Lung (tissue), 11 donors: ENCODE measurements at regions not wholly inside any gene's neighbourhood (a gene's known extent, or its start where the extent isn't known, plus 50 kb on each side); places are given as distances from the start of the nearest gene placed in this dataset.

Experiments
- ATAC-seq: fragments of 200-7000 bp; cut with Tn5 transposase; one replicate; pipeline ENCODE4 v1.9.1; 2020; ENCODE audit warnings: moderate number of reproducible peaks; ENCODE audit not compliant: insufficient read depth, low FRiP score
- DNase-seq, 3 donors: peaks; one replicate each; pipeline ENCODE4 v3.0.0-alpha.2; 2013 to 2017
- H3K27ac ChIP-seq, 2 donors: one replicate each; pipeline ENCODE4 v1.5.1; 2013; ENCODE audit warnings: mild to moderate bottlenecking in 2 of 2, moderate library complexity in 2 of 2, control low read depth in 1 of 2, inconsistent platforms in 1 of 2, low read depth in 1 of 2, low read length in 1 of 2
- H3K27me3 ChIP-seq, 3 donors: one replicate each; pipeline ENCODE4 v1.5.1; 2013; ENCODE audit warnings: low read length in 2 of 3; ENCODE audit not compliant: control insufficient read depth in 3 of 3, insufficient read depth in 3 of 3
- H3K36me3 ChIP-seq, 4 donors: one replicate each; pipeline ENCODE4 v1.5.1; 2013; ENCODE audit warnings: low read length in 4 of 4, mild to moderate bottlenecking in 1 of 4, moderate library complexity in 1 of 4; ENCODE audit not compliant: control insufficient read depth in 4 of 4, insufficient read depth in 4 of 4
- H3K4me1 ChIP-seq, 5 donors: one replicate each; pipeline ENCODE4 v1.5.1; 2013; ENCODE audit warnings: low read length in 5 of 5, mild to moderate bottlenecking in 2 of 5, moderate library complexity in 1 of 5; ENCODE audit not compliant: control insufficient read depth in 5 of 5, insufficient read depth in 5 of 5
- H3K4me3 ChIP-seq: one replicate; pipeline ENCODE4 v1.5.1; 2013; ENCODE audit warnings: mild to moderate bottlenecking, control low read depth, moderate library complexity
- H3K9ac ChIP-seq, 2 donors: one replicate each; pipeline ENCODE4 v1.5.1; 2013; ENCODE audit warnings: low read length in 2 of 2, control low read depth in 1 of 2; ENCODE audit not compliant: insufficient read depth in 1 of 2
- H3K9me3 ChIP-seq, 4 donors: one replicate each; pipeline ENCODE4 v1.5.1; 2013; ENCODE audit warnings: low read length in 3 of 4, mild to moderate bottlenecking in 1 of 4, moderate library complexity in 1 of 4; ENCODE audit not compliant: control insufficient read depth in 4 of 4, insufficient read depth in 3 of 4
- WGBS, 2 donors: extraction: QIAGEN DNeasy Blood & Tissue Kit; methylation state at CpG; one replicate each; pipeline ENCODE4 v1.1.7; 2013; 5-methylcytosine and 5-hydroxymethylcytosine counted together
- TF ChIP-seq, protein P1 (sequence below): IDR thresholded peaks from 2 replicates; pipeline ENCODE4 v1.5.1; 2012; ENCODE audit warnings: mild to moderate bottlenecking; ENCODE audit errors: control extremely low read depth, extremely low read depth
- donor health status: control.
- donor health status: control.
- donor health status: Bipolar disorder and iron deficiency.
- donor health status: healthy.
- donor health status: DM: yes; HTN: yes; CAD: no.

DNA sequence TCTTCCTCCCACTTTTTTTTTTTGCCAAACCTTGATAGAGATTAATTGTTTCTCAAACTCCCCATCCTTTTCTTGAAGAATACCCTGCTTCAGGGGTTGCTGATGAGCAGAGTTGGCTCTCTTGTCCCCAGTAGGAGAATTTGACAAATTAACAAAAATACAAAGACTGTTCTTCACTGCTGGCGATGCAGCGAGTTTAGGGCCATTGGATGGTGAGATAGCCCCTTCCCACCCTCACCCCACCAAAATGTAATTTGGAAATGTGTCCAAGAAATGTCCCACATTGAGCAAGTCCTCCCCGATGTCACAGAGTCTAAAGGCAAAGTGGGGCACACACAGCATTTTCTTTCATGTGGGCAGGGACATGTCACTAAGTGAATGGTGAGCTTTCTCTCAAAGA, 136.0 kb upstream of the RARB start:
- peaks cover 0 to 12% (median 0%) of the 10 kb centered on the region in 5 donors for H3K4me1 ChIP-seq
- peaks cover 0 to 2% (median 0%) of the 10 kb centered on the region in 4 donors for H3K9me3 ChIP-seq
- H3K4me3 ChIP-seq, result no peak overlapping the region
- no peak overlapping the region for H3K9ac ChIP-seq
- H3K27ac ChIP-seq, result no peak overlapping the region
- TF ChIP-seq, protein P1, sequence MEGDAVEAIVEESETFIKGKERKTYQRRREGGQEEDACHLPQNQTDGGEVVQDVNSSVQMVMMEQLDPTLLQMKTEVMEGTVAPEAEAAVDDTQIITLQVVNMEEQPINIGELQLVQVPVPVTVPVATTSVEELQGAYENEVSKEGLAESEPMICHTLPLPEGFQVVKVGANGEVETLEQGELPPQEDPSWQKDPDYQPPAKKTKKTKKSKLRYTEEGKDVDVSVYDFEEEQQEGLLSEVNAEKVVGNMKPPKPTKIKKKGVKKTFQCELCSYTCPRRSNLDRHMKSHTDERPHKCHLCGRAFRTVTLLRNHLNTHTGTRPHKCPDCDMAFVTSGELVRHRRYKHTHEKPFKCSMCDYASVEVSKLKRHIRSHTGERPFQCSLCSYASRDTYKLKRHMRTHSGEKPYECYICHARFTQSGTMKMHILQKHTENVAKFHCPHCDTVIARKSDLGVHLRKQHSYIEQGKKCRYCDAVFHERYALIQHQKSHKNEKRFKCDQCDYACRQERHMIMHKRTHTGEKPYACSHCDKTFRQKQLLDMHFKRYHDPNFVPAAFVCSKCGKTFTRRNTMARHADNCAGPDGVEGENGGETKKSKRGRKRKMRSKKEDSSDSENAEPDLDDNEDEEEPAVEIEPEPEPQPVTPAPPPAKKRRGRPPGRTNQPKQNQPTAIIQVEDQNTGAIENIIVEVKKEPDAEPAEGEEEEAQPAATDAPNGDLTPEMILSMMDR, result no peak
- ATAC-seq (no peak), DNase-seq (no peak)
- H3K27me3 ChIP-seq, result no peaks in the 10 kb centered on the region
- H3K36me3 ChIP-seq, result no peaks in the 10 kb centered on the region
- 87 to 89% methylated on average over 3 of the region's 3 CpGs for WGBS, 2 donors

DNA sequence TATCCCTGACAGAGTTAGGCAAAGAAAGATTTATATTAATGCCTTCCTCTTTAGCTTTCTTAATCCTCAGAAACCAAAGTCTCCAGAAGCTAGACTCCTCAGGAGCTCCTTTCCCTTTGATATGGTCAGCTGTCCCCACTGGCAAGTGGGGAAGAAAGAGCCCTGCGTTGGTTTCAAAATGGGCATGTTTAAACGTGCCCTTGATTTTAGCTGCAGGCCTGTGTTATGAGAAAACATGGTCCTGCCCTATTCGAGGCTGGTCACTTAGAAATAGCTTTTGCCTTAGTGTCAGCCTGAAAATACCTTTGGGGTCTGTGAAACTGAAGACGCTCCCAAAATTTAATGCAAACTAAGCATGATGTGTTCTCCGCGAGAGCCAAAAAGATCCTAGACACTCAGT, 135.5 kb upstream of the RARB start:
- H3K27ac ChIP-seq, result no peak overlapping the region

DNA sequence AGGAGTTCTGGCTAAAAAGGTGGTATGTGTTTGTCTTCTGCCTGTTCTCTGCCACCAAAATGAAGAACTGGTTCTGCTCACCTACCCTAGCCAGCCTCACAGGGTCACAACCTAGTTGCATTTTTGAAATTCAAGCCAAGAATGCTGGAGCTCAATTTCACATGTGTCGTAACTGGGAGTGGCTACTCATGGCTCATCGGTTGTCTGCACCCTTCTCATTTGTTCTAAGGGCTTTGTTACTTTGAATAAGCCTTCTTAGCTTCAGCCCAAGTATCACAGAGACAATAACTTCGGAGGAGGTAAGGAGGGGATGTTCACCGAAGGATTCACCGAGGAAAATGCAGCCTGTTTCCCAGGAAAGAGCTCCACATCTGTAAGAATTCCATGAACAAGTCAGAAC, 134.3 kb upstream of the RARB start:
- 76 to 82% methylated on average over 5 of the region's 5 CpGs for WGBS, 2 donors
- no peak overlapping the region for H3K27ac ChIP-seq
- TF ChIP-seq, protein P1, result no peak

More for the DNA sequence above, 135.5 kb upstream of the RARB start:
- TF ChIP-seq, protein P1, result no peak
- ATAC-seq (no peak), DNase-seq (no peak)
- Histone ChIP-seq H3K36me3 (no peaks in the 10 kb centered on the region), H3K4me3 (no peak overlapping the region), H3K27me3 (no peaks in the 10 kb centered on the region), H3K4me1 (peaks cover 0 to 12% (median 0%) of the 10 kb centered on the region in 5 donors), H3K9ac (no peak overlapping the region), H3K9me3 (peaks cover 0 to 2% (median 0%) of the 10 kb centered on the region in 4 donors)
- WGBS, 2 donors, result 90 to 93% methylated on average over 6 of the region's 6 CpGs

DNA sequence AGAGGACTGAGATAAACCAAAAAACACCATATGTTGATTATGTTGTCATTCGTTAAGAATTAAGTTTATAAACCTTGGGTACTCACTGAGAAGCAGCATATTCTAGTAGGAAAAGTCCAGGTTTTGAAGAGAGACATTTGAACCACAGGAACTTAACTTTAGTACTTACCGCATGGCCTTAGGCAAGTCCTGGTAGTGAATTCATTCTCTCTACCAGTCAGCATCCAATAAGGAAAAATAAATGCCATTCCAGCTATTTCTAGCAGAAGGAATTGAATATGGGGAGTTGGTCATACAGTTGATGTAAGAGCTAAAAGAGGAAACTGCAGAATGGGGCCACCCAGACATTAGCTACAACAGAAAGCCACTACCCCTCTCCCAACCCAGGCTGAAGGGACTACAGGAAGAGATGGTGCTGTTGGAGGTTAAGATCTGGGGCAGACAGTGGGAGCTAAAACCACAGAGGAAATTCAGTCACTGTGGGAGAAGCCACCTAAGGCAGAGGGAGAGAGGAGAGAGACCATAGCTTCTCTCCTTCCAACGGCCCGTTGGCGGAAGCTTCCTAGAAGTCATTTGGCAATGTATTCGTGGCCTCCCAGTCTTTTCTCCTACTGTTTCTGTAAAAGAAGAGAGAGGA, 133.8 kb upstream of the RARB start:
- Histone ChIP-seq H3K27me3 (no peaks in the 10 kb centered on the region), H3K9ac (no peak overlapping the region), H3K9me3 (peaks cover 0 to 2% (median 0%) of the 10 kb centered on the region in 4 donors), H3K27ac (no peak overlapping the region), H3K36me3 (no peaks in the 10 kb centered on the region), H3K4me1 (peaks cover 0 to 12% (median 0%) of the 10 kb centered on the region in 5 donors), H3K4me3 (no peak overlapping the region)
- WGBS, 2 donors, result 53 to 77% methylated on average over 6 of the region's 6 CpGs
- ATAC-seq (no peak), DNase-seq (no peak)
- TF ChIP-seq, protein P1, result no peak

More for the DNA sequence above, 134.3 kb upstream of the RARB start:
- Histone ChIP-seq H3K9me3 (peaks cover 0 to 2% (median 0%) of the 10 kb centered on the region in 4 donors), H3K9ac (no peak overlapping the region), H3K4me1 (peaks cover 0 to 12% (median 0%) of the 10 kb centered on the region in 5 donors), H3K36me3 (no peaks in the 10 kb centered on the region), H3K27me3 (no peaks in the 10 kb centered on the region), H3K4me3 (no peak overlapping the region)
- ATAC-seq (no peak), DNase-seq (peak in 2 of 3 donors; percentile 23 to 28)
